DMS 273 (cell line): ENCODE measurements at regions not wholly inside any gene's neighbourhood (a gene's known extent, or its start where the extent isn't known, plus 50 kb on each side); places are given as distances from the start of the nearest gene placed in this dataset.
"Not testable (repeated sequence)": the region's sequence is repeated elsewhere in the genome, so short reads cannot be mapped to it uniquely, and the experiment has no call there.

Source experiments
- DNase-seq: peaks from one replicate; lab custom pipeline; 2025; ENCODE audit not compliant: unreplicated experiment; lab: John Stamatoyannopoulos, UW

DNA sequence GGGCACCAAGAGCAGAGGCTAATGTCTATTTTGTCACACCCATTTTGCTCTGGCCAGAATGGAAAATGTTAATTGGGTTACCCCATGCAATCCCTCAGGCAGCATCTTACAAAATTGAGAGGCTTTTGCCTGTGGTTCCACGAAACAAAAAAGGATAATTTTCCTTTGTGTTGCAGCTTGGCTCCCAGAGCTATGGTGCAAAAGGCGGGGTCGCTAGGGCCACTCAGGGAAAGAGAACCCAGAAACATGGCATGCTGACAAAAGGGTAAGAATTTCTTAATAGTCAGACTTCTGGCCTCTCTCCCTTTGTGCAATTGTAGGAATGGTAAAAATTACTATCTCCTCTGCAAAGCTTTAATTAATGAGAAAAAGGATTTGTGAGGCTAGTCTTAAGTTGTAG is 119.6 kb upstream of the BANK1 start:
- DNase-seq = no peak

DNA sequence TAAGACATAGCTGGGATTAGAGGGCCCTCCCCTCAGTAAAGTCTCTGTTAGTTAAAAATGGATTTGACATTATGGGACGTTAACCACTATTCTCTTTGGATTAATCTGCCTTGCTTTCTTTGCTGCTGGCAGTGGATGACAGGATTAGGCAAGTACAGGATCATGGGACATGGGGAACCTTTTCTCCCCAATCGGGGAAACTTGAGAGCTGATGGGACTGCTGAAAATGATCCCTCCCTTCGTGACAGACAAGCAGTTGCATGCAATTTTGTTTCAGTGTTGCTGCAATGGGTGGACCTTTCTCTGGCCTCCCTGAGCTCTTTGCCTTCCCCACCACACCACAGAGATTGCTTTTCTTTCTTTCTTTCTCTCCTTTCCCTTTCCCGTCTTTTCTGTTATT is 120.2 kb upstream of the BANK1 start:
- no peak for DNase-seq

DNA sequence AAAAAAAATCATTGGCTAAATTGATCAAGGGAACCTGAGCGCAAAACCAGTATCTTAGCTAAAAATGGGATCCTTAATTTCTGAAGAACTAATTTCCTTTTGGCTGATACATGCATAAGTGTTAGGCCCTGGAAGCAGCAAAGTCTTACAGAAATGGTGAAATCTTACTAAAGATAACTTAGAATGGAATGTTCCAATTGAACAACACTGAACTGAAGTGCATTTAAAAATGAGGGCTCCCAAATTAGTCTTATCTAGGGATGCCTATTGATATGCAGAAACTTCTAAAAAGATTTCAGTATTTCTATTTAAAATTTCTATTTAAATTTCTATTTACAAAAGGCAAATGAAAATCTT is 120.7 kb upstream of the BANK1 start:
- no peak for DNase-seq

DNA sequence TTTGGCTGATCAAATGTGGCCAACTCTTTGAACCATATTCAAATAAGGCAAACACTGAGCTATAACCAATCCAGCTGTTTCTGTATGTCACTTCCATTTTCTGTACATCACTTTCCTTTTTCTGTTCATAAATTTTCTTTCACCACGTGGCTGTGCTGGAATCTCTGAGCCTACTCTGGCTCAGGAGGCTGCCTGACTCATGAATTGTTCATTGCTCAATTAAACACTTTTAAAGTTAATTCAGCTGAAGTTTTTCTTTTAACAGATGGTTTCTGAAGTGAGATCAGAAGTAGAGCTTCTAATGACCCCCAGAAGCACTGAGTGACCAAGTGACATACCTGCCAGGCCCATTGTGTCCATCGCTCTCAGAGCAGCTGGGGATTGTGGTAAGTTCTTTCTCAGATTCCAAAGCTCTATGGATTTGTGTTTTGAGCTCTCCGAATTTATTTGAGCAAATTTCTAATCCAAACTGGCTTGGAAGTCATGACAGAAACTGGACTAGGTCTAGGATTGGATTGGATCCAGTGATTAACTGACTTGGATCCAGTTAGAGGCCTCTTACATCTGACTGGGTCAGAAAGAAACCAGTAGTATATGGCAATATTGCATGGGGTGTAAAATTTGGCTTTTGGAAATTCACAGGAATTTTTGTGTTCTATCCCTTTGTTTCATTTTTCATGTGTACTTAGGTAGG is 121.2 kb upstream of the BANK1 start:
- no peak for DNase-seq

DNA sequence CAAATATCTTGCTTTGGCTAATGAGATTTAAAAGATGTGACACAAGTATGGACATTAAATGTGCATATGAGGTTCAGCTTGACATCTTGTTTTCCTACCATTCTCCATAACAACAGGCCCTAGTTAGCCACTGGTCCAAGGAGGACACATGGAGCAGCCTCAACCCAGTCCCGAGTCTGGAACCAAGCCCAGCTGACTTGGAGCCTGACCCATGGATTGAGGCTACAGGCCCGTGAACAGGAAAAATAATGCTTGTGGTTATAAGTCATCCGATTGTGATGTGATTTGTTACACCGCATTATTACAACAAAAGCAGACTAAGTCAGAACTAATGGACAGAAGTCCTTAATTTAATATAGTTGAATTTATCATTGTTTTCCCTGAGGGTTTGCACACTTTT is 123.2 kb upstream of the BANK1 start:
- DNase-seq = no peak

DNA sequence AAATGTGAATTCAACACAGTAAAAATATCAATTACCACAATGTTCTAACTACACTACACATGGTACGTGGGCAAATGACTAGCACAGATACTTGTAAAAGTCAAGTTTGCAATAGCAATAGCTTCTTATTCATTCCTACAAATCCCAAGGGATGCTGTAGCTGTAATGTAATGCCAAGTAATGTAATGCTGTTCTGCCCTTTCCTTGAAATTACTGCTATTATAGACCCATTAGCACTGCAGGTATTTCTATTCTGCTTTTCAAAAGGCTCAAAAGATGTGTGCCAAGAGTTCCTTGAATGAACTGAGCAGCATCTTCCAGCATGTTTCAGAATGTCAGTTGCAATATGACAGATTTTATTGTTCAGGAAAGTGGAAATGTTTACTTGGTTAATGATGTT is 129.9 kb upstream of the BANK1 start:
- DNase-seq = peak; percentile 23

DNA sequence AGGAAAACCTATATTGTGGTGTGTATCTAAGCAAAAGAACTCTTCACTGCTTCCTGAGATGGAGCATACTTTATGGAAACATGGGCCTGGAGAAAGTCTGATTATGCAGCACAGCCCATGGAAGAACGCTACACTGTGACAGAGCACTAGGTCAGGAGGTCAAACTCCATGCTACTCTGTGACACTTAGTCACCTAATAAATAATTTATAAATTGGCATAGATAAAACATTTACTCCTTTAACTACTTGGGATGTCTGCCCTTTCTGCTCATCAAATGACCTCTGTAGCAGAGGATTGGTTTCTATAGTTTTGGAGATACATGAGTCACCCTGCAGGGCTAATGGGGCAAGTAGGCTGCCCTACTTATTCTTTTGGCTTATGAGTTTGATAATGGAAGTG is 134.7 kb upstream of the BANK1 start:
- DNase-seq = no peak

DNA sequence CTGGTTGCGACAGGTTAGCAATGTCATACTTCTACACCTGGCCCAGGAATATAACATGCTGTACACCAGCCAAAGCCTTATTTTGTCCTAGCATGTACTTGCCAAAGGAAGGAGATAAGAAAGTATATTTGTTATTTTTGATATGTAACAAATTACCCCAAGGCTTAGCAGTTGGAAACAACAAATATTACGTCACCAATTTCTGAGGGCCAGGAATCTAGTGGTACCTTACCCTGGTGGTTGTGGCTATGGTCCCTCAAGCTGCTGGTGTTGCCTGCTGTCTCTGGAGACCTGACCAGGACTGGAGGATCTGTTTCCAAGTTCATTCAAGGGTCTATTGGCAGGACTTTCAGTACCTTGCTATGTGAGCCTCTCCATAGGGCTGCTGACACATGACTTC is 135.5 kb upstream of the BANK1 start:
- no peak for DNase-seq

DNA sequence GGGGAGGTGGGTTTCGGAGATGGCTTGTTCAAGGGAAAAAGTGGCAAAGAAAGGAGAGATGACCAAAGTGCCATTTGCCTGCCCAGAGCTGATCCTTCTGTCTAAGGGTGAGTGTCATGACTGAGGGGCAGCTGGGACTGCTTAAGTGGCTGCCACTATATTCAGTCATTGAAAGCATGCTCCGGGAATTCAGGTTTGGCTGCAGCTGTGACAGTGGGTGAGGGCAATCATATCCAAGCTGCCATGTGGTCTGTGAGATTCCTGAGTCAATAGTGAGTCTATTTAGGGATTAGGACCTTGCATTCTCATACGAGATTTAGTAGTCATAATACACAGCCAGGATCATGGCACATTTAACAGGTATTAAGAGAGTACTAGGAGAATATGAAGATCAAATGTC is 138.8 kb upstream of the BANK1 start:
- DNase-seq = peak; percentile 47

DNA sequence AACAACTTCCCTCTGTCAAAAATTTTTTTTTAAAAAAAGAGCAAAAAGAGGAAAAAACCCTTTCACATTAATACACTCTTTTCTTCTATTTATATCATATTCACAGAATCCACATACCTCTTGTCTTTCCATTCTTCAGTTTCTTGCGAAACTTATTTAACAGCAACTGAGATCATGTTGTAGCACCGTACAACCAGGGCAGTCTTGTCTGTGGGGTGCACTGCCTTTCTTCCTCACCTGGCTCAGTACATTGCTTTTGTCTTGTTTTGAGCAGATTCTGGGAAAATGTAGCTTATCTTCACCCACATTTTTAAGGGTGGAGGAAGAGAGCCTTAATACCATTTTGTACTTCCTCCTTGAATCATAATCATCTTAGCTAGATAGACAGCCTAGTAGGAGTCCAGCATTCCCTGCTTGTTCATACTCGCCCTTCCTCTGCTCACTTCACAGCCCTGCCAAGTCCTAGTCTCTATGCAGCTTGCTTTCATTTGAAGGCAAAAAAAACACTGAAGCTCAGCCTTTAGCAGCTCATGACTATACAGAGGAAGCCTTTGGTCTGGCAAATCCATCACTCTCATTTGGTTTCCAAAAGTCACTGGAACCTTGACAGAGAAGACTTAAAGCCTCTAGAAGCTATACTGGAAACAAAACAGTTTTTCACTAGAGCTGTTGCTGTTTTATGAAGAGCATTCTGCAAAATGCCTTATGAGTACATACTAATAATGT is 140.6 kb upstream of the BANK1 start:
- peak; percentile 66 for DNase-seq

DNA sequence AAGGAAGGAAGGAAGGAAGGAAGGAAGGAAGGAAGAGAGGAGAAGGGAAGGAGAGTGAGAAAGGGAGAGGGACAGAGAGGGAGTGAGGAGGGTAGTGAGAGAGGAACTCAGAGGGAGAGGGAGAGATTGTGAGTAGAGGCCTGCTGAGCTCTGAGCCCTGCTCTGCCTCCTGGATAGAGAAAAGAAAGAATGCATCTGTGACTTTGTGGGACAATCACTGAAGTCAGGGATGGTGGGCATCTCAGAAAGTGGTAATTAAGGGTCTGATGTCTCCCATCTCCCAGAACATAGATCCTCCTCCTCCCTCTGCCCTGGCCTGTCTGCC is 142.9 kb upstream of the BANK1 start:
- DNase-seq = no peak

DNA sequence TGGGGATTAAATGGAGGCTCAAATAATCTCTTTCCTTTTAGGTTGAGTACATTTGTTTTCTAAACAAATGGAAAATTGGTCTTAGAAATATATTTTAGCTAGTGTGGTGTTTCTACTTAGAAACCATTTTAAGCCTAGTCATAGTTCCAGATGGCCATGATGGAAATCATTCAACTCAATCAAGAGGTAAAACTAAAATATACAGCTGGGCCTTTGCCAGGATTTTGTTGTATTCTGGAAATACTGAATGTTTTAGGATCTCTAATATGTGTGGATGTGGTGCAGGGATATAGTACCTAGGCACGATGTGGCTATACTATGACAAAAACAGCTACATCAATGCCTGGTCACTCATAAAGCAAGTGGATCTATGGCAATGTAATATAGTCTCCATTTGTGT is 146.0 kb upstream of the BANK1 start:
- DNase-seq = peak; percentile 38

DNA sequence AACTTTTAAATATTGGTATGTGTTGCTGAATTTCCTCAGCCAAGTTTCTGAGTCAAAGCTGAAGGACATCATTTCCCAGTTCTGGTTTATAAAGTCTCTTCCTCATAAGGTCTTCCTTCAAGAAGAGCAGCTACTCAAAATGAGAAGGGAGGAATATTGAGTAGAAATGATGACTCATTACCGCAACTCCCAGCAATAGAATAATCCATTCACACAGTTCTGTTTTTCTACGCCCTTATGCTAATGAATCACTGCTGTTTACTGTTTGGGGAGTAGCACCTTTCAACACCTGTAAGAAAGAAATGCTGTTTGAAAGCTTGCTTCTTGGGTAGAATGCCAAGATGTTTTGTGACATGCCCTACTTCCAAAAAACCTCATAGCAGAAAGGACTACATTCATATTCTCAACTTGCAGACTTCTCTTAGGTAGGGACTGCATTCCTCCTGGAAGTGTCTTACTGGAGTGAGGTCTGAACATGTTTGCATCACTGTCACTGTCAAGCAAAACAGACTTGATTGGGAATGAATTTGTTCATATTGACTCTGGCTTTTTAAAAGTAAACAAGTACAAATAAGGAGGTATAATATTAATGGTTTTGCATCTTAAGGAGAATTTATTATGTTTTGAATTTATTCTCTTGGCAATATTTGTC is 147.2 kb upstream of the BANK1 start:
- DNase-seq = peak; percentile 4

DNA sequence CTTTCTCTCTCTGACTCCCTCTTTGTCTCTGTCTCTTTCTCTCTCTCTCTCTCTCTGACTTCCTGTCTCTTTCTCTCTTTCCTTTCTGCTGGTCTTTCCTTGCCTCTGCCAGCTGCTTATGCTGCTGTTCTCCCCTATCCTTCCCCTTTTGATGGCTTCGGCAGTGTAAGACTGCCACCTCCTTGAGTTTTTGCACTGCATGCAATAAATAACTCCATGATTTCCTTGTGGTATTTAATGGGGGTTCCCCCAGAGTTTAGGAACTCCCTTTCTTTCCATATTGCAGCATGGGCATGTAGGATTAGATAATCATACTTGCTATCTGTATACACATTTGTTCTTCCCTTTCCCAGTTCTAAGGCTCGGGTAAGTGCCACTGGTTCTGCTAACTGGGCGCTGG is 157.8 kb upstream of the BANK1 start:
- not testable (repeated sequence) for DNase-seq

DNA sequence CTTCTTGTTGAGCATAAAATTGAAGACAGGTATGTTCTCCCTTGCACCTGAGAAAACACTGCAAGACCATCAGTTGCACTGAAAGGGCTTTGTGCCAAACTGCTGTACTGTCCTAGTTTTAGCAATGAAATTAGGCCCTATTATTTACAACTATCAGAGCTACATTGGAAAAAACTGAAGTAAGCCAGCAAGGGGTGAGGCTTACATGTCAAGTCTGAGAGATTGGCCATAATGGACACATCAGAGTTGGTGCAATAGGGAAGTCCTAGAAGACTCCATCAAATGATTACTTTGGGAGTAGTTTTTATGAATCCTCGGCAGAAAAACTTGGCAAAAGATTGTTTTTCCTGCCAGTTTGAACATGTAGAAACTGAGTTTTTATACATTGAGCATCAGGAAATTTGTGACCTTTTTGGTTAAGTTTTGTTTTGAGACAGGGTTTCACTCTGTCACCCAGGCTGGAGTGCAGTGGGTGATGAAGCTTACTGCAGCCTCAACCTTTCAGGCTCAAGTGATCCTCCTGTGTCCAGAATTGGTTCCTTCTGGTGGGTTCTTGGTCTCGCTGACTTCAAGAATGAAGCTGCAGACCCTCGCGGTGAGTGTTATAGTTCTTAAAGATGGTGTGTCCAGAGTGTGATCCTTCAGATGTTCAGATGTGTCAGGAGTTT is 160.1 kb upstream of the BANK1 start:
- DNase-seq = no peak

DNA sequence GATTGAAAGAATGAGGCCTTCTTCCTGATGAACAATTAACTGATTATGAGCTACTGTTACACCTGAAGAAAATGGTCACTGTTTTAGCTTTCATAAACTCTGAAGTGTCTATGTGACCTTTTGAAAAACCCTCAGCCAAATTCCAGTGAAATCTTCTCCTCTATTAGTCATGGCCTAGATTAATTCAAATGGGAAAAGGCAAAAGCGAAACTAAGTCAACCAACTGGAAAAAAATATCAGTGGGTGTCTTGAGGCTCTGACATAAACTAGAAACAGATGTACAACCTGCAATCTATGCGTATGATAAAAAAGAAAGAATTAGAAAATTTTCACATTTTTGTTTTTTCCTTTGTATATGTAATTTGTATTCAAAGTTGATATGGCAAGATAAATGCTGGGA is 169.4 kb upstream of the BANK1 start:
- no peak for DNase-seq

DNA sequence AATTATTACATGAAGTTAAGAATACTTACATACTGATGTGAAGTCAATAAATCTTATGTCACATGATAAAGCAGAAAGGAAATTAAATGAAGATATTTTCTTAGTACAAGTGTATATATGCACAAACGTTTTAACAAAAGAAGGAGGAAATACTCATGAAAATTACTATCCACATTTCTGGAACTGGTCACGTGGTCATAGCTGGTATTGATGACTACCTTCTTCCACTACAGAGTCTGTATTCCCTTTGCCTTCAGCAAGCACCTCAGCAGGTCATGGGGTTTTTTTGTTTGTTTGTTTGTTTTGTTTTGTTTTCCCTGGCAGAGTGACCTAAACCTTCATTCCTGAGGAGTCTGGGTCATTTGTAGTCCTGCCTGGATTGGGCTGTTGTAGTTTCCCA is 174.9 kb upstream of the BANK1 start:
- DNase-seq = no peak

DNA sequence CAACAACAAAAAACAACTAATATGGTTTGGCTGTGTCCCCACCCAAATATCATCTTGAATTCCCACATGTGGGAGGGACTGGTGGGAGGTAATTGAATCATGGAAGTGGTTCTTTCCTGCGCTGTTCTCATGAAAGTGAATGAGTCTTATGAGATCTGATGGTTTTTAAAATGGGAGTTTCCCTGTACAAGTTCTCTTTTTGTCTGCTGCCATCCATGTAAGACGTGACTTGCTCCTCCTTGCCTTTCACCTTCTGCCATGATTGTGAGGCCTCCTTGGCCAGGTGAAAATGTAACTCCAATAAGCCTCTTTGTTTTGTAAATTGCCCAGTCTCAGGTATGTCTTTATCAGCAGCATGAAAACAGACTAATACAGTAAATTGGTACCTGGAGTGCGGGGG is 183.5 kb upstream of the BANK1 start:
- not testable (repeated sequence) for DNase-seq

DNA sequence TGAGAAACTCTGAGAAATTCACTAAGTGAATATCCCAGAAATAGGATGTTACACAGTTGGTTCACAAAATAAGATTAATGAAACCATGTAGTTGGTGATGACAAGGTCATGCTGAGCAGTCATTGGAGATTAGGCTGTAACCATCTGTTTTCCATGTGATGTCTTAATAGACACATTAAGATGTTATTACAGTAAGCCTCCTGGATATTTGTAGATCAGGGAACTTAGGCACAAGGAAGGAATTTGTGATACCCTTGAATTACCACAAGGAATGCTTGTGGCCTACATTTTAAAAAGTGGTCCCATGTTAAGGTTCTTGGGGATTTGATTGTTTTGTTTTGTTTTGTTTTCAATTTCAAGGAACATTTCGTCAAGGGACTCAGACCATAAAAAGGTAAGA is 185.6 kb upstream of the BANK1 start:
- peak; percentile 52 for DNase-seq

DNA sequence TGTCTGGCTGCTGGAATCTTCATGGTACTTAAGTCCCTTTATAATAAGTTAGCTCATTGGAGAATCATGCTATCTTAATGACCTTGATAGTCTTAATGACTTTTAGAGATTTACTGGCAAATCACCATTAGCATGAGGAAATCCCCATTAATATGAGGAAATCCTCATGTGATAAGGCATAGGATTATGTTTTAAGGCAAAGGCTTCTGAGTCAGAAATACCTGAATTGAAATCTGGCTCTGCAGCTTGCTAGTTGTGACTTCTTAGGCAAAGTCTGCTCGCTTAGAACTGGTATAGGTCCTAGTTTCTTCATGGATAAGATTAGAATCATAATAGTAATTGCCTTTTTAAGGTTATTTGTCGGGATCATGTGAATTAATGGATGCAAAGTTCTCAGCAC is 190.2 kb upstream of the BANK1 start:
- DNase-seq = no peak

DNA sequence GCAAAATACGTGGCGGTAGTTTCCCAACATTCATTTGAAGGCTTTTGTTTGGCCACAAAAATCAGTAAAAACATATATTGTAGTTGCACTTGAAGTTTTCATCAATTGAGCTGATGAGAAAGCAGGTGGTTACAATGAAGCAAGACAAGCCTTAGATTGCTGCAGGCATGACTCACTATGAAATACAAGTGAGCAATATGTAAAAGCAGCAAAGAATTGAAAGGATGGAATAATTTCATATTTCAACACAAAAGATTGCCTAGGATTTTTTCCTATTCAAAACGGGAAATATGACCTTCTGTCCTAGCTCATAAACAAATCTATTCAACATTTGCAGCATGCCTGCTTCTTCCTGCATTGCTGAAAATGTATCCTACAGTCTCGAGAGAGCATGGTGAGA is 190.9 kb upstream of the BANK1 start:
- no peak for DNase-seq
